Subcutaneous abdominal adipose tissue (tissue), 5 donors: ENCODE measurements at regions not wholly inside any gene's neighbourhood (a gene's known extent, or its start where the extent isn't known, plus 50 kb on each side); places are given as distances from the start of the nearest gene placed in this dataset.

Experiments
- H3K27ac ChIP-seq: one replicate; pipeline ENCODE4 v1.7.0; 2013; ENCODE audit warnings: low read depth, mild to moderate bottlenecking, inconsistent platforms, low read length, moderate library complexity
- H3K27me3 ChIP-seq, 5 donors: one replicate each; pipeline ENCODE4 v1.7.0; 2013; ENCODE audit warnings: low read length in 5 of 5, inconsistent platforms in 1 of 5; ENCODE audit not compliant: control insufficient read depth in 5 of 5, insufficient read depth in 4 of 5
- H3K36me3 ChIP-seq, 5 donors: one replicate each; pipeline ENCODE4 v1.7.0; 2013; ENCODE audit warnings: low read length in 5 of 5; ENCODE audit not compliant: control insufficient read depth in 5 of 5, insufficient read depth in 5 of 5
- H3K4me1 ChIP-seq, 5 donors: one replicate each; pipeline ENCODE4 v1.7.0; 2013; ENCODE audit warnings: low read length in 5 of 5, mild to moderate bottlenecking in 3 of 5, moderate library complexity in 1 of 5; ENCODE audit not compliant: control insufficient read depth in 5 of 5, insufficient read depth in 5 of 5
- H3K4me3 ChIP-seq, 5 donors: one replicate each; pipeline ENCODE4 v1.7.0; 2013; ENCODE audit warnings: low read length in 5 of 5, low read depth in 1 of 5
- H3K9ac ChIP-seq, 5 donors: one replicate each; pipeline ENCODE4 v1.7.0; 2013; ENCODE audit warnings: low read length in 5 of 5, mild to moderate bottlenecking in 4 of 5, moderate library complexity in 3 of 5
- H3K9me3 ChIP-seq, 5 donors: one replicate each; pipeline ENCODE4 v1.7.0; 2013; ENCODE audit warnings: low read length in 5 of 5; ENCODE audit not compliant: control insufficient read depth in 5 of 5
- donor health status: healthy.
- donor health status: healthy.
- donor health status: healthy.
- donor health status: healthy.
- donor health status: healthy.

- Histone ChIP-seq H3K4me1 (no peaks in the 10 kb centered on the region), H3K27ac (no peak overlapping the region), H3K36me3 (no peaks in the 10 kb centered on the region), H3K9ac (no peak overlapping the region), H3K4me3 (no peak overlapping the region), H3K27me3 (no peaks in the 10 kb centered on the region), H3K9me3 (no peaks in the 10 kb centered on the region)
Measured at GRCh38 chr21:23541571-23541970, 2065.7 kb downstream of the MRPL39 start.

GRCh38 chr21:23534850-23535249, 2072.4 kb downstream of the MRPL39 start:
- H3K27ac ChIP-seq, result no peak overlapping the region
- H3K9me3 ChIP-seq, result no peaks in the 10 kb centered on the region
- H3K4me3 ChIP-seq, result no peak overlapping the region
- H3K27me3 ChIP-seq, result no peaks in the 10 kb centered on the region
- H3K36me3 ChIP-seq, result no peaks in the 10 kb centered on the region
- no peak overlapping the region for H3K9ac ChIP-seq
- H3K4me1 ChIP-seq, result no peaks in the 10 kb centered on the region

GRCh38 chr21:23531444-23531843, 2075.8 kb downstream of the MRPL39 start:
- no peak overlapping the region for H3K9ac ChIP-seq

GRCh38 chr21:23524685-23525084, 2082.6 kb downstream of the MRPL39 start:
- H3K9me3 ChIP-seq, result no peaks in the 10 kb centered on the region
- no peak overlapping the region for H3K27ac ChIP-seq
- no peak overlapping the region for H3K4me3 ChIP-seq
- no peaks in the 10 kb centered on the region for H3K36me3 ChIP-seq
- H3K27me3 ChIP-seq, result no peaks in the 10 kb centered on the region
- H3K9ac ChIP-seq, result no peak overlapping the region
- no peaks in the 10 kb centered on the region for H3K4me1 ChIP-seq

More at GRCh38 chr21:23531444-23531843, 2075.8 kb downstream of the MRPL39 start:
- H3K36me3 ChIP-seq, result no peaks in the 10 kb centered on the region
- H3K4me1 ChIP-seq, result no peaks in the 10 kb centered on the region
- H3K27me3 ChIP-seq, result no peaks in the 10 kb centered on the region
- H3K27ac ChIP-seq, result no peak overlapping the region
- H3K9me3 ChIP-seq, result no peaks in the 10 kb centered on the region
- no peak overlapping the region for H3K4me3 ChIP-seq

GRCh38 chr21:23522751-23523150, 2084.5 kb downstream of the MRPL39 start:
- H3K27ac ChIP-seq, result no peak overlapping the region
- no peaks in the 10 kb centered on the region for H3K4me1 ChIP-seq
- no peaks in the 10 kb centered on the region for H3K36me3 ChIP-seq

GRCh38 chr21:23507501-23507900, 2099.8 kb downstream of the MRPL39 start:
- H3K9ac ChIP-seq, result no peak overlapping the region
- H3K4me3 ChIP-seq, result no peak overlapping the region
- H3K27me3 ChIP-seq, result no peaks in the 10 kb centered on the region
- no peaks in the 10 kb centered on the region for H3K36me3 ChIP-seq
- H3K4me1 ChIP-seq, result no peaks in the 10 kb centered on the region
- no peaks in the 10 kb centered on the region for H3K9me3 ChIP-seq
- no peak overlapping the region for H3K27ac ChIP-seq

More at GRCh38 chr21:23522751-23523150, 2084.5 kb downstream of the MRPL39 start:
- H3K9ac ChIP-seq, result no peak overlapping the region
- no peaks in the 10 kb centered on the region for H3K9me3 ChIP-seq
- no peaks in the 10 kb centered on the region for H3K27me3 ChIP-seq
- no peak overlapping the region for H3K4me3 ChIP-seq

GRCh38 chr21:23496729-23497128, 2110.6 kb downstream of the MRPL39 start:
- H3K4me1 ChIP-seq, result no peaks in the 10 kb centered on the region
- H3K4me3 ChIP-seq, result no peak overlapping the region

GRCh38 chr21:23488245-23488644, 2119.0 kb downstream of the MRPL39 start:
- Histone ChIP-seq H3K36me3 (no peaks in the 10 kb centered on the region), H3K27me3 (no peaks in the 10 kb centered on the region), H3K4me3 (no peak overlapping the region), H3K9me3 (no peaks in the 10 kb centered on the region), H3K27ac (no peak overlapping the region), H3K4me1 (no peaks in the 10 kb centered on the region), H3K9ac (no peak overlapping the region)

More at GRCh38 chr21:23496729-23497128, 2110.6 kb downstream of the MRPL39 start:
- peaks cover 0 to 3% (median 0%) of the 10 kb centered on the region in 5 donors for H3K9me3 ChIP-seq
- H3K9ac ChIP-seq, result no peak overlapping the region
- no peaks in the 10 kb centered on the region for H3K36me3 ChIP-seq
- no peaks in the 10 kb centered on the region for H3K27me3 ChIP-seq
- H3K27ac ChIP-seq, result no peak overlapping the region

- Histone ChIP-seq H3K27ac (no peak overlapping the region), H3K27me3 (no peaks in the 10 kb centered on the region), H3K9ac (no peak overlapping the region), H3K36me3 (no peaks in the 10 kb centered on the region), H3K9me3 (no peaks in the 10 kb centered on the region), H3K4me1 (no peaks in the 10 kb centered on the region), H3K4me3 (no peak overlapping the region)
Measured at GRCh38 chr21:23480591-23481270, 2126.6 kb downstream of the MRPL39 start.

- H3K4me3 ChIP-seq, result no peak overlapping the region
- no peaks in the 10 kb centered on the region for H3K27me3 ChIP-seq
Measured at GRCh38 chr21:23478381-23478780, 2128.9 kb downstream of the MRPL39 start.

More at GRCh38 chr21:23478381-23478780, 2128.9 kb downstream of the MRPL39 start:
- no peak overlapping the region for H3K9ac ChIP-seq
- H3K27ac ChIP-seq, result no peak overlapping the region
- H3K36me3 ChIP-seq, result no peaks in the 10 kb centered on the region
- no peaks in the 10 kb centered on the region for H3K4me1 ChIP-seq
- H3K9me3 ChIP-seq, result no peaks in the 10 kb centered on the region
